ENCODE measurements at regions not wholly inside any gene's neighbourhood (a gene's known extent, or its start where the extent isn't known, plus 50 kb on each side); places are given as distances from the start of the nearest gene placed in this dataset.

GRCh38 chr2:185246717-185247116, 491.9 kb upstream of the FSIP2 start (continued):
- no peak for TF ChIP-seq USF2 (IDR thresholded peaks at IDR 0.05; ENCODE audit: low read length)
- no peak for TF ChIP-seq SRF (IDR thresholded peaks at IDR 0.05; ENCODE audit: low read depth, low read length)

Data from H1 (cell line).